CD4-positive, CD25-positive, alpha-beta regulatory T cell (primary cell): ENCODE measurements at regions not wholly inside any gene's neighbourhood (a gene's known extent, or its start where the extent isn't known, plus 50 kb on each side); places are given as distances from the start of the nearest gene placed in this dataset.

ENCODE experiments used
- ATAC-seq, 2 donors: fragments of 150-1000 bp; cut with Tn5 transposase; one replicate each; pipeline ENCODE4 v1.10.0; 2021; ENCODE audit warnings: low read depth in 2 of 2, moderate number of reproducible peaks in 2 of 2, moderate library complexity in 1 of 2
- DNase-seq, 3 donors: peaks; one replicate each; pipeline versions ENCODE4 v3.0.0 to v3.0.0-alpha.2; 2012 to 2022; ENCODE audit warnings: mixed read lengths in 1 of 3
- H3K27ac ChIP-seq: one replicate; pipeline ENCODE4 v1.7.0; 2013; ENCODE audit warnings: mild to moderate bottlenecking, low read length; ENCODE audit not compliant: insufficient read depth, poor library complexity, severe bottlenecking
- H3K27me3 ChIP-seq: one replicate; pipeline ENCODE4 v1.7.0; 2013; ENCODE audit warnings: low read length; ENCODE audit not compliant: control insufficient read depth, insufficient read depth
- H3K36me3 ChIP-seq: one replicate; pipeline ENCODE4 v1.7.0; 2013; ENCODE audit warnings: mild to moderate bottlenecking, low read length, moderate library complexity; ENCODE audit not compliant: control insufficient read depth, insufficient read depth
- H3K4me1 ChIP-seq: 2 replicates; pipeline ENCODE4 v1.7.0; 2013; ENCODE audit warnings: mild to moderate bottlenecking, low read length; ENCODE audit not compliant: insufficient read depth, control insufficient read depth, poor library complexity, severe bottlenecking
- H3K4me3 ChIP-seq: one replicate; pipeline ENCODE4 v1.7.0; 2013; ENCODE audit warnings: low read depth, mild to moderate bottlenecking, low read length, moderate library complexity
- H3K9me3 ChIP-seq, 2 experiments: 1 replicate in 1 of 2; 2 replicates in 1 of 2; pipeline ENCODE4 v1.7.0; 2013; ENCODE audit warnings: low read length in 2 of 2, mild to moderate bottlenecking in 1 of 2, moderate library complexity in 1 of 2; ENCODE audit not compliant: control insufficient read depth in 2 of 2
- H3K27ac Mint-ChIP-seq, 3 donors: one replicate each; pipeline ENCODE4 v1.8.0; 2020 to 2022; ENCODE audit warnings: mild to moderate bottlenecking in 3 of 3, mixed read lengths in 3 of 3, moderate library complexity in 2 of 3
- H3K27me3 Mint-ChIP-seq: one replicate; pipeline ENCODE4 v1.8.0; 2022; ENCODE audit warnings: mild to moderate bottlenecking, mixed read lengths
- H3K36me3 Mint-ChIP-seq: one replicate; pipeline ENCODE4 v1.8.0; 2020; ENCODE audit warnings: mixed read lengths
- H3K4me1 Mint-ChIP-seq, 4 donors: one replicate each; pipeline ENCODE4 v1.8.0; 2020 to 2022; ENCODE audit warnings: mixed read lengths in 4 of 4, mild to moderate bottlenecking in 1 of 4
- H3K4me3 Mint-ChIP-seq, 4 donors: one replicate each; pipeline ENCODE4 v1.8.0; 2020 to 2022; ENCODE audit warnings: mild to moderate bottlenecking in 4 of 4, mixed read lengths in 4 of 4, moderate library complexity in 3 of 4
- H3K9me3 Mint-ChIP-seq, 7 donors: one replicate each; pipeline ENCODE4 v1.8.0; 2020 to 2022; ENCODE audit warnings: mixed read lengths in 7 of 7, mild to moderate bottlenecking in 3 of 7, moderate library complexity in 2 of 7

- no peaks in the 10 kb centered on the region for H3K36me3 Mint-ChIP-seq
- peaks cover 7% of the 10 kb centered on the region for H3K27me3 Mint-ChIP-seq
- H3K9me3 ChIP-seq = no peaks in the 10 kb centered on the region
- H3K4me3 ChIP-seq = no peak overlapping the region
- peaks cover 0 to 1% (median 0%) of the 10 kb centered on the region in 7 donors for H3K9me3 Mint-ChIP-seq
- H3K4me3 Mint-ChIP-seq = no peak overlapping the region
- H3K4me1 ChIP-seq = no peaks in the 10 kb centered on the region
- H3K27ac ChIP-seq = no peak overlapping the region
- H3K36me3 ChIP-seq = no peaks in the 10 kb centered on the region
- DNase-seq (peak in 1 of 3 donors; percentile 35), ATAC-seq (no peak)
- peaks cover 0 to 9% (median 0%) of the 10 kb centered on the region in 4 donors for H3K4me1 Mint-ChIP-seq
- peaks cover 3% of the 10 kb centered on the region for H3K27me3 ChIP-seq
- H3K27ac Mint-ChIP-seq = no peak overlapping the region
These were observed 64.0 kb upstream of the PGM2 start for GRCh38 chr4:37762294-37762990.

DNA sequence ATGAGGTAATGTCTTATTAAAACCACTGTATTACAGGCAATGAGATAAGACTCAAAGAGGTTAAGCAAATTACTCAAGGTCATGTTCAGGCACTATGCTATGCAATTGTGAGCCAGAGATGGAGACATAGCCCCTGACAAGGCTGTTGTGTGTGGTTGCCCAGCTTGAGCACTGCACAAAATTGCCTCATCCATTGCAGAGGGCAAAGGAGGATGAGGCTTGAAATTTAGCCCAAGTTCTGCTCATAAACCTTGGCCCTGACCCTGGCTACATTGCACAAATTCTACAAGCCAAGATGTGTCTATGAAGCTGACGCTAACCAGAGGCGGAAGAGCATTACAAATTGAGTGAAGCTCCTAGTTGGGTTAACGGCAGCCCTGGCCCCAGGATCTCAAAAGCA, 65.6 kb upstream of the PGM2 start:
- Mint-ChIP-seq H3K36me3 (no peaks in the 10 kb centered on the region), H3K9me3 (no peaks in the 10 kb centered on the region), H3K27ac (peak overlapping the region in 1 of 3 donors; percentile 21), H3K27me3 (peaks cover 15% of the 10 kb centered on the region), H3K4me3 (no peak overlapping the region), H3K4me1 (peaks cover 0 to 7% (median 0%) of the 10 kb centered on the region in 4 donors)
- ATAC-seq (no peak), DNase-seq (no peak)
- H3K27me3 ChIP-seq = peaks cover 7% of the 10 kb centered on the region
- no peaks in the 10 kb centered on the region for H3K36me3 ChIP-seq
- no peaks in the 10 kb centered on the region for H3K4me1 ChIP-seq
- H3K9me3 ChIP-seq = no peaks in the 10 kb centered on the region
- no peak overlapping the region for H3K27ac ChIP-seq
- H3K4me3 ChIP-seq = no peak overlapping the region

- H3K36me3 Mint-ChIP-seq = no peaks in the 10 kb centered on the region
- Histone ChIP-seq H3K36me3 (no peaks in the 10 kb centered on the region), H3K27me3 (peaks cover 7% of the 10 kb centered on the region), H3K4me3 (no peak overlapping the region), H3K4me1 (no peaks in the 10 kb centered on the region), H3K27ac (no peak overlapping the region), H3K9me3 (no peaks in the 10 kb centered on the region)
- H3K9me3 Mint-ChIP-seq = no peaks in the 10 kb centered on the region
- H3K4me3 Mint-ChIP-seq = no peak overlapping the region
- DNase-seq = no peak
- H3K4me1 Mint-ChIP-seq = peaks cover 0 to 7% (median 0%) of the 10 kb centered on the region in 4 donors
- H3K27me3 Mint-ChIP-seq = peaks cover 19% of the 10 kb centered on the region
- peak overlapping the region in 1 of 3 donors; percentile 14 for H3K27ac Mint-ChIP-seq
- ATAC-seq = no peak
These were observed 66.7 kb upstream of the PGM2 start for GRCh38 chr4:37759833-37760232.

GRCh38 chr4:37758226-37758625, 68.3 kb upstream of the PGM2 start:
- Mint-ChIP-seq H3K4me3 (no peak overlapping the region), H3K4me1 (peaks cover 0 to 14% (median 0%) of the 10 kb centered on the region in 4 donors), H3K27me3 (peaks cover 24% of the 10 kb centered on the region), H3K9me3 (no peaks in the 10 kb centered on the region), H3K27ac (no peak overlapping the region), H3K36me3 (no peaks in the 10 kb centered on the region)
- Histone ChIP-seq H3K4me3 (no peak overlapping the region), H3K9me3 (no peaks in the 10 kb centered on the region), H3K27ac (no peak overlapping the region), H3K4me1 (no peaks in the 10 kb centered on the region), H3K36me3 (no peaks in the 10 kb centered on the region), H3K27me3 (peaks cover 12% of the 10 kb centered on the region)
- no peak for DNase-seq
- ATAC-seq = no peak

- Histone ChIP-seq H3K27ac (no peak overlapping the region), H3K4me3 (no peak overlapping the region), H3K36me3 (no peaks in the 10 kb centered on the region), H3K27me3 (peaks cover 12% of the 10 kb centered on the region), H3K9me3 (no peaks in the 10 kb centered on the region), H3K4me1 (no peaks in the 10 kb centered on the region)
- H3K27ac Mint-ChIP-seq = no peak overlapping the region
- no peaks in the 10 kb centered on the region for H3K9me3 Mint-ChIP-seq
- no peak overlapping the region for H3K4me3 Mint-ChIP-seq
- no peak for ATAC-seq
- DNase-seq = no peak
- peaks cover 24% of the 10 kb centered on the region for H3K27me3 Mint-ChIP-seq
- peaks cover 0 to 14% (median 0%) of the 10 kb centered on the region in 4 donors for H3K4me1 Mint-ChIP-seq
- no peaks in the 10 kb centered on the region for H3K36me3 Mint-ChIP-seq
These were observed 68.7 kb upstream of the PGM2 start for GRCh38 chr4:37757761-37758160.

GRCh38 chr4:37757121-37757520, 69.4 kb upstream of the PGM2 start:
- no peaks in the 10 kb centered on the region for H3K9me3 ChIP-seq
- no peak overlapping the region for H3K4me3 ChIP-seq
- DNase-seq (no peak), ATAC-seq (no peak)
- H3K27me3 ChIP-seq = peaks cover 12% of the 10 kb centered on the region
- no peaks in the 10 kb centered on the region for H3K36me3 Mint-ChIP-seq
- no peak overlapping the region for H3K27ac Mint-ChIP-seq
- H3K9me3 Mint-ChIP-seq = no peaks in the 10 kb centered on the region
- H3K27me3 Mint-ChIP-seq = peaks cover 24% of the 10 kb centered on the region
- H3K4me1 ChIP-seq = no peaks in the 10 kb centered on the region
- H3K4me1 Mint-ChIP-seq = peaks cover 0 to 14% (median 0%) of the 10 kb centered on the region in 4 donors
- no peaks in the 10 kb centered on the region for H3K36me3 ChIP-seq
- no peak overlapping the region for H3K4me3 Mint-ChIP-seq
- H3K27ac ChIP-seq = no peak overlapping the region

DNA sequence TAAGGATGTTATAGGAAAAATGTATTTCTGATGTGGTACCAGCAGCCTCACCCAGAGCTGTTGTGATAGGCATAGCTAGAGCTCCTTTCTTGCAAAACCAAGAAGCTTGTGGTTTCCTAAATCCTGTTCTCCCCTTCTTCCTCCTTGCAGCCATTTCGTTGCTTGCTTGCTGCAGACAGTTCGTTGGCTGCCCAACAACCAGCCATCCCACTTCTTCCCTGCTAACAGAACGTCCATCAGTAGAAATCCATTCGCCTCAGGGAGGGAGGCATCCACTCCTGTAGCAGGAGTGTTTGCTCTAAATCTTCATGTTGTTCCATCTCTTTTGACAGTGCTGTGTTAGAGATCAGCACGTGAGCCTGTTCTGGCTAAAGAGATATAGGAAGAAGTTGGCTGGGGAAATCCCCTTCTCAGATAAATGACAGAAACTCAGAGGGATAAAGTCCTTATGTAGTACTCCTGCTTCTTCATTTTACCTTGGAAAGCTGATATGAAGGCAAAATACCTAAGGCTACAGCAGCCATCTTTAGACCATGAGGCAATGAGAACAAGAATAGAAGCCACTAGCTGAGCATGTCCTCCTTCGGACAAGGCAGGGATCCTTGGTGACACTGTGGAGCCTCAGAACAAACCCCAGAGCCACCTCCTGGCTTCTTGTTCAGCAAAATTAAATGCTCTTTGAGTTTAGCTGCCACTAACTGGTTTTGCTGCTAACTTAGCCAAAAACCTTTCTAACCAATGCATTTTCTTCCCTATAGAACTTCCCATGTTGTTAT, 68.4 kb upstream of the RELL1 start:
- Mint-ChIP-seq H3K27me3 (peaks cover 26% of the 10 kb centered on the region), H3K4me3 (no peak overlapping the region)
- no peak for DNase-seq

More for the DNA sequence above, 68.4 kb upstream of the RELL1 start:
- Histone ChIP-seq H3K36me3 (no peaks in the 10 kb centered on the region), H3K4me1 (no peaks in the 10 kb centered on the region), H3K27me3 (peaks cover 11% of the 10 kb centered on the region), H3K27ac (no peak overlapping the region), H3K9me3 (no peaks in the 10 kb centered on the region), H3K4me3 (no peak overlapping the region)
- H3K36me3 Mint-ChIP-seq = no peaks in the 10 kb centered on the region
- no peaks in the 10 kb centered on the region for H3K9me3 Mint-ChIP-seq
- no peak overlapping the region for H3K27ac Mint-ChIP-seq
- no peak for ATAC-seq
- H3K4me1 Mint-ChIP-seq = peaks cover 0 to 14% (median 0%) of the 10 kb centered on the region in 4 donors
